ENCODE measurements at regions not wholly inside any gene's neighbourhood (a gene's known extent, or its start where the extent isn't known, plus 50 kb on each side); places are given as distances from the start of the nearest gene placed in this dataset.

DNA sequence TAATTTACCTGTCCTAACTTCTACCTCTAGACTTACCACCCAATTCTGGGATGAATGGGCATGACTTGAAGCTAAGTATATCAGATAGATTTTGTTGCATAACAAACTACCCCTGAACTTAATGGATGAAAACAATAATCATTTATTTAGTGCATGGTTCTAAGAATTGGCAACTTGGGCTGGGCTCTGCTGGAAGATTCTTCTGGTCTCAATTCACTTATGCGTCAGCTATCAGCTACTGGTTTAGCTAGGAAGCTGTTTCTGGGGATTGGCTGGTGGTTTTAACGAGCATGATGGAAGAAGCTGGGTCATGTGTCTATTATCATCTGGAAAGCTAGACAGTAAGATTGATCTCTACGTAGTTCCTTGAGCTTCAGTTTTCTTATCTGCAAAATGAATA is 77.3 kb upstream of the LMCD1 start:
- TF ChIP-seq POLR2A (IDR thresholded peaks at IDR 0.05), result no peak
- TF ChIP-seq, protein P1, sequence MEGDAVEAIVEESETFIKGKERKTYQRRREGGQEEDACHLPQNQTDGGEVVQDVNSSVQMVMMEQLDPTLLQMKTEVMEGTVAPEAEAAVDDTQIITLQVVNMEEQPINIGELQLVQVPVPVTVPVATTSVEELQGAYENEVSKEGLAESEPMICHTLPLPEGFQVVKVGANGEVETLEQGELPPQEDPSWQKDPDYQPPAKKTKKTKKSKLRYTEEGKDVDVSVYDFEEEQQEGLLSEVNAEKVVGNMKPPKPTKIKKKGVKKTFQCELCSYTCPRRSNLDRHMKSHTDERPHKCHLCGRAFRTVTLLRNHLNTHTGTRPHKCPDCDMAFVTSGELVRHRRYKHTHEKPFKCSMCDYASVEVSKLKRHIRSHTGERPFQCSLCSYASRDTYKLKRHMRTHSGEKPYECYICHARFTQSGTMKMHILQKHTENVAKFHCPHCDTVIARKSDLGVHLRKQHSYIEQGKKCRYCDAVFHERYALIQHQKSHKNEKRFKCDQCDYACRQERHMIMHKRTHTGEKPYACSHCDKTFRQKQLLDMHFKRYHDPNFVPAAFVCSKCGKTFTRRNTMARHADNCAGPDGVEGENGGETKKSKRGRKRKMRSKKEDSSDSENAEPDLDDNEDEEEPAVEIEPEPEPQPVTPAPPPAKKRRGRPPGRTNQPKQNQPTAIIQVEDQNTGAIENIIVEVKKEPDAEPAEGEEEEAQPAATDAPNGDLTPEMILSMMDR (IDR thresholded peaks at IDR 0.05), result no peak
